ENCODE measurements at regions not wholly inside any gene's neighbourhood (a gene's known extent, or its start where the extent isn't known, plus 50 kb on each side); places are given as distances from the start of the nearest gene placed in this dataset.
"Not testable (repeated sequence)": the region's sequence is repeated elsewhere in the genome, so short reads cannot be mapped to it uniquely, and the experiment has no call there.

DNA sequence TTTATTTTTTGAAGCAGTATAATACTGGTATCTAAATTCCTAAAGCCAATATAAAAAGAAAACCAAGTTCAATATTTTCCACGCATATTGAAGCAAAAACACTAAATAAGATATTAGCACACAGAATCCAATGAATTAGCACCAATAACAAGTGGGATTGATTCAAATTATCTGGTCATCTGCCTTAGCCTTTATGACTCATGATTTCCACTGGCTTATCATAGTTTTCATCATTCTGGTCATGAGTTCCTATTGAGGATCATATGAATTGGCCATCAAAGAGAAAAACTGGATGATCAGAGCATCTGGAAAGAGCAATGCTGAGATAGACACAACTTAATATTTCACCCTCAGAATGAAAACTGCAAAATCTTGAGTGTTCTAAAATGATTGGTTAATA, 809.9 kb downstream of the MCTP2 start:
- no peaks in the 10 kb centered on the region for H3K36me3 ChIP-seq
- TF ChIP-seq, protein P1, sequence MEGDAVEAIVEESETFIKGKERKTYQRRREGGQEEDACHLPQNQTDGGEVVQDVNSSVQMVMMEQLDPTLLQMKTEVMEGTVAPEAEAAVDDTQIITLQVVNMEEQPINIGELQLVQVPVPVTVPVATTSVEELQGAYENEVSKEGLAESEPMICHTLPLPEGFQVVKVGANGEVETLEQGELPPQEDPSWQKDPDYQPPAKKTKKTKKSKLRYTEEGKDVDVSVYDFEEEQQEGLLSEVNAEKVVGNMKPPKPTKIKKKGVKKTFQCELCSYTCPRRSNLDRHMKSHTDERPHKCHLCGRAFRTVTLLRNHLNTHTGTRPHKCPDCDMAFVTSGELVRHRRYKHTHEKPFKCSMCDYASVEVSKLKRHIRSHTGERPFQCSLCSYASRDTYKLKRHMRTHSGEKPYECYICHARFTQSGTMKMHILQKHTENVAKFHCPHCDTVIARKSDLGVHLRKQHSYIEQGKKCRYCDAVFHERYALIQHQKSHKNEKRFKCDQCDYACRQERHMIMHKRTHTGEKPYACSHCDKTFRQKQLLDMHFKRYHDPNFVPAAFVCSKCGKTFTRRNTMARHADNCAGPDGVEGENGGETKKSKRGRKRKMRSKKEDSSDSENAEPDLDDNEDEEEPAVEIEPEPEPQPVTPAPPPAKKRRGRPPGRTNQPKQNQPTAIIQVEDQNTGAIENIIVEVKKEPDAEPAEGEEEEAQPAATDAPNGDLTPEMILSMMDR (IDR thresholded peaks at IDR 0.05), result no peak
- no peaks in the 10 kb centered on the region for H3K27me3 ChIP-seq
- no peak for DNase-seq
- intact Hi-C loops (cut with DNase I), result no loop called here
- H3K27ac ChIP-seq, result no peak overlapping the region
- ATAC-seq, result no peak
- no peaks in the 10 kb centered on the region for H3K4me1 ChIP-seq
- H3K9me3 ChIP-seq, result peaks cover 0 to 7% of the 10 kb centered on the region in 2 donors
- H3K4me3 ChIP-seq, result no peak overlapping the region

DNA sequence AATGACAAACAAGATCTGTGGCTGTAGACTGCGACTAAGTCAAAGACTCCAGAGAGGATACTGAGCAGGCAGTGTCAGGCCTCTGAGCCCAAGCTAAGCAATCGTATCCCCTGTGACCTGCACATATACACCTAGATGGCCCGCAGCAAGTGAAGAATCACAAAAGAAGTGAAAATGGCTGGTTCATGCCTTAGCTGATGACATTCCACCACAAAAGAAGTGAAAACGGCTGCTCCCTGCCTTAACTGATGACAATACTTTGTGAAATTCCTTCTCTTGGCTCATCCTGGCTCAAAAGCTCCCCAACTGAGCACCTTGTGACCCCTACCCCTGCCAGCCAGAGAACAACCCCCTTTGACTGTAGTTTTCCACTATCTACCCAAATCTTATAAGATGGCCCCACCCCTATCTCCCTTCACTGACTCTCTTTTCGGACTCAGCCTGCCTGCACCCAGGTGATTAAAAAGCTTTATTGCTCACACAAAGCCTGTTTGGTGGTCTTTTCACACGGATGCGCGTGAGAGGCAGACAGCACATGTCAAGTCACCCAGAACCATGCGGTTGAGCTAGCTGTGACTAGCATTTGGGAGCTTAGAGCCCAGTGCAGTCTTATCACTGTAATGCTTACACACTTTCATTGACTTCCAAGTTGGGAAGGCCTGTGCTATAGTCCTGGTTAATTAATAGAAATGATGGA, 812.0 kb downstream of the MCTP2 start:
- intact Hi-C loops (cut with DNase I), result not testable (repeated sequence)

DNA sequence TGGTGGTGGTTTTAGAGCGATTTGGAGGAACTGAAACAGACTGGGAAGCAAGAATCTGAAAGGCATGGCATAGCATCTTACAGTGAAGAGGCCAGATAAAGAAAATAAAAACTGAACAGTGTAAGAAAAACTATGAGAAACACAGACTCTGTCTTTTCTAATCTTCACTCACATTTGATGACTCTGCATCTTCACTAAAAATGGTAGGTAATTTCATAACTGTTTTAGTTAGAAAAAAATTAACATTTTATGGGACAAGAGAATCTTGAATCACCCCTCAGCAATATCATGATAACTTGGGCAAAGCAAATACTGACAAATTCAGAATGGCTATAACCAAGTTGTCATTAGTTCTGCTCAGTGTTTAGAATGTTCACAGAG, 812.6 kb downstream of the MCTP2 start:
- H3K27me3 ChIP-seq, result no peaks in the 10 kb centered on the region
- TF ChIP-seq, protein P1 (IDR thresholded peaks at IDR 0.05), result no peak
- H3K36me3 ChIP-seq, result no peaks in the 10 kb centered on the region
- ATAC-seq (no peak), DNase-seq (no peak)
- H3K27ac ChIP-seq, result no peak overlapping the region
- no peaks in the 10 kb centered on the region for H3K4me1 ChIP-seq
- peaks cover 0 to 17% of the 10 kb centered on the region in 2 donors for H3K9me3 ChIP-seq
- intact Hi-C loops (cut with DNase I), result no loop called here
- H3K4me3 ChIP-seq, result no peak overlapping the region

More for the DNA sequence above, 812.0 kb downstream of the MCTP2 start:
- H3K27ac ChIP-seq, H3K27me3 ChIP-seq, H3K4me1 ChIP-seq, ATAC-seq, DNase-seq, H3K36me3 ChIP-seq, H3K4me3 ChIP-seq: not testable (repeated sequence)
- peaks cover 0 to 12% of the 10 kb centered on the region in 2 donors for H3K9me3 ChIP-seq

DNA sequence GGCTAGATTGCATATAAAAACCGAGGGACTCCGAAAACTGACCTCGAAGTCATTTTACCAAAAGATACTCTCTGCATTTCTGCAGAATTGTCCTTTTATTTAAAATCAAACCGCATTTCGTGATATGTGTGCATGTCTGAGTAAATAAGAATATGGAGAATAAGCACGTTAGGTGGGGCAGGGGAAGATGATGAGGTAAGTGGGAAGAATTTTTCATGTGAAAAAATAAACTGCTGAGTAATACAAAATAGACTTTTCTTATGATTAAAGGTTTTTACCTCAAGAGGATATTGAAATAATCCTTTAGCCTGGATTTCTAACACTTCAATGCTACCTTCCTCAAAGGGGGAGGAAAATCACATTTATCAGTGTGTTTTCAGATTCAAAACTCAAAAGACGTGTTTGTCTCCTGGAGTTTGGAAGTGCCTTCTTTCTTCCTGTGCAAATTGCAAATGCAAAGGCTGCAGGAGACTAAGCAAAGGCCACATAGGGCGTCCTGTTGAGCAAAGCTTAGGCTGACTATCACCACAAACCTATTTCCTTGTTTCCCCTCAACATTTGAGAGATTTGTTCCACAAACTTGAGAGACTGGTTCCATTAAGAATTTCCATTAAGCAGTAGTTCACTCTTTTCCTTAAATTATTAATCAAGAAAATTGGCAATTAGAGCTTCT, 813.5 kb downstream of the MCTP2 start:
- ATAC-seq (no peak), DNase-seq (no peak)
- H3K4me1 ChIP-seq, result no peaks in the 10 kb centered on the region
- H3K27ac ChIP-seq, result no peak overlapping the region
- H3K27me3 ChIP-seq, result no peaks in the 10 kb centered on the region
- intact Hi-C loops (cut with DNase I), result no loop called here
- no peak overlapping the region for H3K4me3 ChIP-seq
- TF ChIP-seq, protein P1 (IDR thresholded peaks at IDR 0.05), result no peak
- no peaks in the 10 kb centered on the region for H3K36me3 ChIP-seq
- peaks cover 0 to 18% of the 10 kb centered on the region in 2 donors for H3K9me3 ChIP-seq

DNA sequence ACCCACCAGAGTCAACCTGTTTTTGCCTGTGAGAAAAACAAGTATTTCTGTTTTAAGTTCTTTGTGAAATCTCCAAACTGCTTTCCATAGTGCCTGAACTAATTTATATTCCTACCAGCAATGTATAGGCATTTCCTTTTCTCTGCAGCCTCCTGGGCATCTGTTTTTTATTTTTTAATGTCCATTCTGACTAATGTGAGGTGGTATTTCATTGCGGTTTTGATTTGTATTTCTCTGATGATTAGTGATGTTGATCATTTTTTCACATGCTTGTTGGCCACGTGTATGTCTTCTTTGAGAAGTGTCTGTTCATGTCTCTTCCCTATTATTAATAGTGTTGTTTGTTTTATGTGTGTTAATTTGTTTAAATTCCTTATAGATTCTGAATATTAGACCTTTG, 820.5 kb downstream of the MCTP2 start:
- DNase-seq (no peak), ATAC-seq (no peak)
- TF ChIP-seq, protein P1 (IDR thresholded peaks at IDR 0.05), result no peak
- H3K27me3 ChIP-seq, result no peaks in the 10 kb centered on the region
- H3K4me3 ChIP-seq, result no peak overlapping the region
- H3K27ac ChIP-seq, result no peak overlapping the region
- intact Hi-C loops (cut with DNase I), result no loop called here
- no peaks in the 10 kb centered on the region for H3K4me1 ChIP-seq
- H3K9me3 ChIP-seq, result peaks cover 0 to 24% of the 10 kb centered on the region in 2 donors
- no peaks in the 10 kb centered on the region for H3K36me3 ChIP-seq
